Prostate gland (tissue), 2 donors: ENCODE measurements at regions not wholly inside any gene's neighbourhood (a gene's known extent, or its start where the extent isn't known, plus 50 kb on each side); places are given as distances from the start of the nearest gene placed in this dataset.

Source experiments
- DNase-seq: peaks from one replicate; pipeline ENCODE4 v3.0.0-alpha.2; 2019; ENCODE audit warnings: low spot score
- H3K27ac ChIP-seq, 2 donors: fragments of 200-600 bp; sonication (generic); 2 replicates each; pipeline ENCODE4 v1.5.1; 2017 to 2019
- H3K27me3 ChIP-seq: fragments of 200-600 bp; sonication (generic); replicated peaks from 2 replicates; pipeline ENCODE4 v1.5.1; 2019; ENCODE audit not compliant: insufficient read depth
- H3K36me3 ChIP-seq, 2 donors: fragments of 200-600 bp; sonication (generic); 1 replicate in 1 of 2; 2 replicates in 1 of 2; pipeline versions ENCODE4 v1.5.1 to v1.8.1; 2017 to 2019
- H3K4me1 ChIP-seq: fragments of 200-600 bp; sonication (generic); replicated peaks from 2 replicates; pipeline ENCODE4 v1.5.1; 2019
- H3K4me3 ChIP-seq, 2 donors: fragments of 200-600 bp; sonication (generic); 2 replicates each; pipeline ENCODE4 v1.5.1; 2017 to 2019
- H3K9me3 ChIP-seq: fragments of 200-600 bp; sonication (generic); 2 replicates; pipeline ENCODE4 v1.5.1; 2017
- POLR2A ChIP-seq: fragments of 450-650 bp; IDR thresholded peaks from one replicate; pipeline ENCODE4 v1.6.1; 2016; ENCODE audit warnings: antibody characterized with exemption, mild to moderate bottlenecking
- POLR2AphosphoS5 ChIP-seq: sonication (generic); formaldehyde crosslinking; IDR thresholded peaks from one replicate; pipeline ENCODE4 v1.6.1; 2017; ENCODE audit warnings: antibody characterized with exemption
- WGBS: methylation state at CpG from one replicate; pipeline ENCODE4 v1.1.5; 2018; 5-methylcytosine and 5-hydroxymethylcytosine counted together
- intact Hi-C: fragments of 100-400 bp; cut with DNase I; formaldehyde crosslinking; loops from one replicate; pipeline ENCODE4 v1.14.2; 2022
- TF ChIP-seq, protein P1 (sequence below), 4 experiments: fragments of 200-600 bp in 2 of 4; fragments of 450-650 bp in 2 of 4; sonication (generic) in 2 of 4; IDR thresholded peaks; 1 replicate in 3 of 4; 2 replicates in 1 of 4; pipeline ENCODE4 v1.5.1; 2016 to 2019; ENCODE audit warnings: antibody characterized with exemption in 4 of 4, mild to moderate bottlenecking in 2 of 4, moderate library complexity in 2 of 4

GRCh38 chr10:88110355-88110754, 246.9 kb downstream of the PTEN start:
- Histone ChIP-seq H3K9me3 (no peaks in the 10 kb centered on the region), H3K27me3 (no peaks in the 10 kb centered on the region), H3K36me3 (no peaks in the 10 kb centered on the region), H3K4me1 (no peaks in the 10 kb centered on the region), H3K4me3 (no peak overlapping the region), H3K27ac (no peak overlapping the region)
- intact Hi-C loops = loop anchor here (10.0 kb wide), 1 partner anchor 256 kb away; no protein-coding TSS in a partner anchor
- TF ChIP-seq, protein P1, sequence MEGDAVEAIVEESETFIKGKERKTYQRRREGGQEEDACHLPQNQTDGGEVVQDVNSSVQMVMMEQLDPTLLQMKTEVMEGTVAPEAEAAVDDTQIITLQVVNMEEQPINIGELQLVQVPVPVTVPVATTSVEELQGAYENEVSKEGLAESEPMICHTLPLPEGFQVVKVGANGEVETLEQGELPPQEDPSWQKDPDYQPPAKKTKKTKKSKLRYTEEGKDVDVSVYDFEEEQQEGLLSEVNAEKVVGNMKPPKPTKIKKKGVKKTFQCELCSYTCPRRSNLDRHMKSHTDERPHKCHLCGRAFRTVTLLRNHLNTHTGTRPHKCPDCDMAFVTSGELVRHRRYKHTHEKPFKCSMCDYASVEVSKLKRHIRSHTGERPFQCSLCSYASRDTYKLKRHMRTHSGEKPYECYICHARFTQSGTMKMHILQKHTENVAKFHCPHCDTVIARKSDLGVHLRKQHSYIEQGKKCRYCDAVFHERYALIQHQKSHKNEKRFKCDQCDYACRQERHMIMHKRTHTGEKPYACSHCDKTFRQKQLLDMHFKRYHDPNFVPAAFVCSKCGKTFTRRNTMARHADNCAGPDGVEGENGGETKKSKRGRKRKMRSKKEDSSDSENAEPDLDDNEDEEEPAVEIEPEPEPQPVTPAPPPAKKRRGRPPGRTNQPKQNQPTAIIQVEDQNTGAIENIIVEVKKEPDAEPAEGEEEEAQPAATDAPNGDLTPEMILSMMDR (IDR thresholded peaks at IDR 0.05) = no peak
- TF ChIP-seq POLR2A = no peak
- TF ChIP-seq POLR2AphosphoS5 = no peak
- DNase-seq = no peak

GRCh38 chr10:88110822-88111221, 247.4 kb downstream of the PTEN start:
- Histone ChIP-seq H3K27me3 (no peaks in the 10 kb centered on the region), H3K4me1 (no peaks in the 10 kb centered on the region), H3K9me3 (no peaks in the 10 kb centered on the region), H3K27ac (no peak overlapping the region), H3K4me3 (no peak overlapping the region), H3K36me3 (no peaks in the 10 kb centered on the region)
- intact Hi-C loops = loop anchor here (10.0 kb wide), 1 partner anchor 256 kb away; no protein-coding TSS in a partner anchor
- TF ChIP-seq, protein P1 (IDR thresholded peaks at IDR 0.05) = no peak
- TF ChIP-seq POLR2AphosphoS5 (no peak), POLR2A (no peak)
- no peak for DNase-seq
- WGBS = 81% methylated on average over 3 of the region's 3 CpGs

- Histone ChIP-seq H3K4me1 (no peaks in the 10 kb centered on the region), H3K27me3 (no peaks in the 10 kb centered on the region), H3K4me3 (no peak overlapping the region), H3K9me3 (no peaks in the 10 kb centered on the region), H3K36me3 (no peaks in the 10 kb centered on the region), H3K27ac (no peak overlapping the region)
- no peak for TF ChIP-seq POLR2A
- TF ChIP-seq POLR2AphosphoS5 = no peak
- TF ChIP-seq, protein P1 (IDR thresholded peaks at IDR 0.05) = no peak
- WGBS = 96% methylated on average over 2 of the region's 2 CpGs
- DNase-seq = no peak
- intact Hi-C loops = loop anchor here (10.0 kb wide), 1 partner anchor 256 kb away; no protein-coding TSS in a partner anchor
Observed at GRCh38 chr10:88111294-88111693, 247.9 kb downstream of the PTEN start.

DNA sequence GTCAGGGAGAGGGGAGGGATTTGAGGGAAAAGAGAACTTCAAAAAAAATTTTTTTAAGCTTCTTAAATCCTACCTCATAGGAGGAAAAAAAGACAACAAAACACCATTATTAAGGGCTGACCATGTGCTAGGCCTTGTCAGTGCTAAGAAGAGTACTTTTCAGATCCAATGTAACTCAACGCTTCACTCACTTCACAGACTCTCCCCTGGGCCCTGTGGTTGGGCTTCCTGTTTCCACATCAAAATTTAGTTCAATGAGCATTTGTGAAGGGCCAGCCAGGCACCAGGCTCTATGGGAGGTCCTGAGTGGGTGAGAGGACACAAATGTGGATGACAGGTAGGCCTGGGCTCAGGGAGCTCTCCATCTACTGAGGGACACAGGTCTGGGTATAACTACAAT, 249.8 kb downstream of the PTEN start:
- intact Hi-C loops = loop anchor here (10.0 kb wide), 1 partner anchor 258 kb away; no protein-coding TSS in a partner anchor
- DNase-seq = no peak
- Histone ChIP-seq H3K36me3 (no peaks in the 10 kb centered on the region), H3K27ac (no peak overlapping the region), H3K27me3 (no peaks in the 10 kb centered on the region), H3K4me3 (no peak overlapping the region), H3K4me1 (no peaks in the 10 kb centered on the region), H3K9me3 (no peaks in the 10 kb centered on the region)
- WGBS = 86% methylated on average over 1 of the region's 1 CpG
- TF ChIP-seq POLR2AphosphoS5 (no peak), POLR2A (no peak)
- TF ChIP-seq, protein P1 (IDR thresholded peaks at IDR 0.05) = no peak

DNA sequence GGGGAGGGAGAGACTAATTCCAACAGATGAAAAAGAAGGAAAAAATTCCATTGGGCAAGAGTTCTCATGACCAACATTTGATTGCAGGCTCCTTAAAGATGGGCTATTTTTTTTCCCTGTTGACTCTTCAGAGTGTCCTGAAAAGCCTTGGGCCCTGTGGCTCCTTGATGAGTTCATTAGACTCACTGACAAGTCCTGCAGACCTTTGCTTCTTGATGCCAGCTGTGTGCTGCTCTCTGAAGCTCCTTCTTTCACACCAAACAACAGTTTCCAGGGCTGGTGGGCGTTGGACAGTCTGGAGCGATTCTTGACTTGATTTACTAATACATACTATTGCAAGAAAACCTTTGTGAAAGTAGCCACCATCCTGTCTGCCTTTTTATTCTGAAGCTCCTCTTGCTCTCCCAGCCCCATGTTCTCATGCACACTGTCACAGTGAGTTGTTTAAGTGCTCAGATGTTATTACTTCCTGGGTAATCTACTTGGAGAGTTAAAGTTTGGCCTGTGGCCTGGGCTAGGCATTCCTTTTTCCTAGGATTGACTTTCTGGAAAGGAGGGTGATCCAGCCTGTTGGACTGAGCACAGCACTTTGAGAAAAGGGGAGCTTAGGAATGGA, 250.3 kb downstream of the PTEN start:
- H3K36me3 ChIP-seq = no peaks in the 10 kb centered on the region
- no peak overlapping the region for H3K4me3 ChIP-seq
- H3K4me1 ChIP-seq = no peaks in the 10 kb centered on the region
- H3K27me3 ChIP-seq = no peaks in the 10 kb centered on the region
- 70% methylated on average over 2 of the region's 2 CpGs for WGBS
- intact Hi-C loops = loop anchor here (10.0 kb wide), 1 partner anchor 259 kb away; no protein-coding TSS in a partner anchor
- H3K27ac ChIP-seq = no peak overlapping the region
- TF ChIP-seq, protein P1 (IDR thresholded peaks at IDR 0.05) = no peak
- TF ChIP-seq POLR2A = no peak
- no peaks in the 10 kb centered on the region for H3K9me3 ChIP-seq
- no peak for DNase-seq
